Lower leg skin (tissue), 4 donors: ENCODE measurements at regions not wholly inside any gene's neighbourhood (a gene's known extent, or its start where the extent isn't known, plus 50 kb on each side); places are given as distances from the start of the nearest gene placed in this dataset.

Experiments
- DNase-seq, 2 donors: peaks; one replicate each; pipeline ENCODE4 v3.0.0-alpha.2; 2019; ENCODE audit warnings: low spot score in 2 of 2
- H3K4me3 ChIP-seq: fragments of 200-600 bp; sonication (generic); 2 replicates; pipeline ENCODE4 v1.5.1; 2017; ENCODE audit warnings: mild to moderate bottlenecking, low read depth; ENCODE audit not compliant: poor library complexity, severe bottlenecking
- CTCF ChIP-seq, 3 donors: fragments of 450-650 bp; IDR thresholded peaks; one replicate each; pipeline ENCODE4 v1.5.1; 2016; ENCODE audit warnings: antibody characterized with exemption in 3 of 3, mild to moderate bottlenecking in 3 of 3, moderate library complexity in 2 of 3
- POLR2A ChIP-seq, 2 donors: fragments of 450-650 bp; IDR thresholded peaks; one replicate each; pipeline ENCODE4 v1.6.1; 2016 to 2017; ENCODE audit warnings: antibody characterized with exemption in 2 of 2, mild to moderate bottlenecking in 1 of 2, moderate library complexity in 1 of 2
- WGBS, 2 donors: methylation state at CpG; one replicate each; pipeline ENCODE4 v1.1.5; 2018; 5-methylcytosine and 5-hydroxymethylcytosine counted together
- intact Hi-C: fragments of 100-400 bp; cut with DNase I; formaldehyde crosslinking; loops from one replicate; pipeline ENCODE4 v1.15.0; 2023; ENCODE audit warnings: low total_unique reads

GRCh38 chr5:71939452-71940230 is 167.6 kb upstream of the MAP1B start:
- WGBS, 2 donors, result 39 to 42% methylated on average over 8 of the region's 8 CpGs
- H3K4me3 ChIP-seq, result no peak overlapping the region
- no peak for DNase-seq
- intact Hi-C loops, result no loop called here
- TF ChIP-seq CTCF (IDR thresholded peaks at IDR 0.05) (no peak), POLR2A (IDR thresholded peaks at IDR 0.05) (no peak)

GRCh38 chr5:71943874-71944273 is 163.4 kb upstream of the MAP1B start:
- TF ChIP-seq POLR2A (IDR thresholded peaks at IDR 0.05) (no peak), CTCF (IDR thresholded peaks at IDR 0.05) (no peak)
- 74 to 77% methylated on average over 8 of the region's 8 CpGs for WGBS, 2 donors
- intact Hi-C loops, result no loop called here

GRCh38 chr5:71945436-71945835 is 161.8 kb upstream of the MAP1B start:
- DNase-seq, result no peak
- TF ChIP-seq CTCF (IDR thresholded peaks at IDR 0.05) (no peak), POLR2A (IDR thresholded peaks at IDR 0.05) (no peak)
- H3K4me3 ChIP-seq, result no peak overlapping the region
- intact Hi-C loops, result no loop called here
- WGBS, 2 donors, result 91 to 95% methylated on average over 6 of the region's 6 CpGs

More at GRCh38 chr5:71943874-71944273, 163.4 kb upstream of the MAP1B start:
- no peak for DNase-seq
- no peak overlapping the region for H3K4me3 ChIP-seq

DNA sequence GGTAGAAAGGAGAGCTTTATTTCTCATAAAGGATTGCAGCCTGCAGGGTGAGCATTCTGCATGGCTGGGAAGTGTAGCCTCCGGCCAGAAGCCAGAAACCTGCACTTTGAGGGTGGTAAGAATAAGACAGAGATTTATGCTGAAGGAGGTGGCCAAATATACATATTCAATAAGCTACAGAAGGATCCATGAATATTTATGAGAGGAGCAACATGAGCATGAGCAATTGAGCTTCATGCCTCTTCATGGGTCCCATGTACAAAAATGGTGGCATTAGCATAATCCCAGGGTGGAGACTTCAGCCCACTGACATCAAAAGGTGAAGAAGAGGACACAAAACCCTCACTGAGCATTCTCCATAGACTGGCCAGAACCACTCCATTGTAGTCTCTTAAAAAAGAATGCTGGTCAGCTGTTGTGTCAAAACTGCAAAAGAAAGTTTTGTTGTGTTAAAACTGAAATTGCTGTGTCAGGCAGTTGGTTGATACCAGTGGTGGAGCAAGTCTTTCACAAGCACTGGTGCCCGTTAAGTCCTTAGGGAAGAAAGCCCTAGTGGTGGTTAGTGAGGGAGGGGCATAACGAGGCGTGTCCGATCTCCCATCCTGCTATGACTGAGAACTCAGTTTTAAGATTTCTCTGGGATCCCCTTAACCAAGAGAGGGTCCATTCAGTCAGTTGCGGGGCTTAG is 160.8 kb upstream of the MAP1B start:
- H3K4me3 ChIP-seq, result no peak overlapping the region
- intact Hi-C loops, result no loop called here
- DNase-seq, result no peak
- 81 to 94% methylated on average over 6 of the region's 6 CpGs for WGBS, 2 donors
- no peak for TF ChIP-seq CTCF (IDR thresholded peaks at IDR 0.05)
- TF ChIP-seq POLR2A (IDR thresholded peaks at IDR 0.05), result no peak

- intact Hi-C loops, result no loop called here
- WGBS, 2 donors, result 84 to 86% methylated on average over 2 of the region's 2 CpGs
- no peak for DNase-seq
- TF ChIP-seq POLR2A (IDR thresholded peaks at IDR 0.05) (no peak), CTCF (IDR thresholded peaks at IDR 0.05) (no peak)
- no peak overlapping the region for H3K4me3 ChIP-seq
Observed at GRCh38 chr5:71948206-71948605, 159.1 kb upstream of the MAP1B start.
